ENCODE measurements at regions not wholly inside any gene's neighbourhood (a gene's known extent, or its start where the extent isn't known, plus 50 kb on each side); places are given as distances from the start of the nearest gene placed in this dataset.

GRCh38 chr4:160846121-160846520, 1317.7 kb downstream of the FSTL5 start:
- no peak overlapping the region for H2BK15ac ChIP-seq (ENCODE audit: low read length)
- no peaks in the 10 kb centered on the region for H3K27me3 ChIP-seq (replicated peaks in 1 of 4; ENCODE audit: control insufficient read depth in 3 of 4, extremely low read depth in 1 of 4, insufficient read depth in 3 of 4, low read length in 3 of 4)
- H3K18ac ChIP-seq (ENCODE audit: extremely low read depth, low read length), result no peak overlapping the region
- H3K79me1 ChIP-seq (ENCODE audit: low read depth, low read length), result no peaks in the 10 kb centered on the region
- no peak for TF ChIP-seq HDAC2 (IDR thresholded peaks at IDR 0.05; ENCODE audit: borderline replicate concordance in 1 of 2, low read depth in 2 of 2, low read length in 2 of 2)
- no peak for TF ChIP-seq SP4 (IDR thresholded peaks at IDR 0.05; ENCODE audit: low read length)
- no peak for TF ChIP-seq SIX5 (IDR thresholded peaks at IDR 0.05; ENCODE audit: low read depth, low read length)
- TF ChIP-seq MAX (IDR thresholded peaks at IDR 0.05), result no peak
- TF ChIP-seq POLR2A (IDR thresholded peaks at IDR 0.05; ENCODE audit: control extremely low read depth in 1 of 2, low read depth in 2 of 2, low read length in 2 of 2), result no peak
- no peak for TF ChIP-seq SP1 (IDR thresholded peaks at IDR 0.05; ENCODE audit: low read depth, low read length)
- no peak for TF ChIP-seq SIRT6 (IDR thresholded peaks at IDR 0.05; ENCODE audit: low read length)
- TF ChIP-seq RXRA (IDR thresholded peaks at IDR 0.05; ENCODE audit: insufficient read depth, low read depth, low read length), result no peak
- TF ChIP-seq SUZ12 (IDR thresholded peaks at IDR 0.05; ENCODE audit: low read length), result no peak
- H2BK120ac ChIP-seq (replicated peaks; ENCODE audit: low read depth, low read length), result no peak overlapping the region
- no peak overlapping the region for H3K4me2 ChIP-seq (ENCODE audit: insufficient read depth in 1 of 2, low read depth in 2 of 2, low read length in 2 of 2)
- CTCF ChIA-PET (ENCODE audit: partially characterized antibody), result no interaction called here
- H2AFZ ChIP-seq (ENCODE audit: low read length), result no peak overlapping the region
- H2BK12ac ChIP-seq (ENCODE audit: low read depth, low read length), result no peak overlapping the region
- FAIRE-seq, result no peak
- H3K56ac ChIP-seq (replicated peaks; ENCODE audit: insufficient read length, low read depth, low read length), result no peak overlapping the region
- H3K14ac ChIP-seq (ENCODE audit: insufficient read length), result no peak overlapping the region
- H4K5ac ChIP-seq (ENCODE audit: insufficient read length, low read depth, low read length), result no peak overlapping the region
- H3K23me2 ChIP-seq (ENCODE audit: low read depth, low read length), result no peaks in the 10 kb centered on the region
- H2BK5ac ChIP-seq (ENCODE audit: low read depth, low read length), result no peak overlapping the region
- WGBS, 2 experiments (ENCODE audit: extremely low coverage in 1 of 2, insufficient coverage in 1 of 2, insufficient read length in 1 of 2, insufficient replicate concordance in 2 of 2, low coverage in 1 of 2, low lambda C conversion rate in 2 of 2, missing lambda C conversion rate in 1 of 2), result 90% methylated on average over 2 of the region's 2 CpGs; no CpG with 5 or more reads in 1 of the 2 experiments
- H3K4me3 ChIP-seq (ENCODE audit: extremely low read depth in 1 of 4, insufficient read depth in 2 of 4, low read depth in 3 of 4, low read length in 4 of 4), result no peak overlapping the region
- no peak overlapping the region for H2BK20ac ChIP-seq (ENCODE audit: low read length)
- H4K20me1 ChIP-seq (replicated peaks in 1 of 2; ENCODE audit: control insufficient read depth in 1 of 2, insufficient read depth in 2 of 2, low read length in 2 of 2), result no peaks in the 10 kb centered on the region
- DNase-seq (ENCODE audit: low read depth in 1 of 2, low spot score in 2 of 2), result no peak
- no peaks in the 10 kb centered on the region for H3K36me3 ChIP-seq (ENCODE audit: control insufficient read depth in 2 of 4, insufficient read depth in 4 of 4, low read length in 3 of 4)
- POLR2A ChIA-PET (ENCODE audit: partially characterized antibody), result no interaction called here
- no peaks in the 10 kb centered on the region for H3K9me3 ChIP-seq (ENCODE audit: insufficient read depth in 2 of 2, low read depth in 1 of 2, low read length in 1 of 2)
- no peak overlapping the region for H3K9ac ChIP-seq (replicated peaks in 1 of 4; ENCODE audit: extremely low read depth in 1 of 4, low read depth in 3 of 4, low read length in 3 of 4)
- H4K91ac ChIP-seq (replicated peaks; ENCODE audit: insufficient read length, low read length), result no peak overlapping the region
- no peak overlapping the region for H4K8ac ChIP-seq (ENCODE audit: extremely low read depth, insufficient read depth, low read length)
- H3K79me2 ChIP-seq (ENCODE audit: control insufficient read depth in 1 of 2, insufficient read depth in 2 of 2, low read length in 2 of 2), result no peaks in the 10 kb centered on the region
- H3K23ac ChIP-seq (ENCODE audit: insufficient read length), result no peak overlapping the region
- no peak overlapping the region for H3K27ac ChIP-seq (ENCODE audit: low read depth, low read length)
- H2AK5ac ChIP-seq (ENCODE audit: low read depth, low read length), result no peak overlapping the region
- H3K4me1 ChIP-seq (replicated peaks in 1 of 4; ENCODE audit: control insufficient read depth in 3 of 4, insufficient read depth in 4 of 4, low read length in 3 of 4), result no peaks in the 10 kb centered on the region
- no peak overlapping the region for H3K4ac ChIP-seq (replicated peaks; ENCODE audit: insufficient read length, low read depth, low read length)

Data from H1 (cell line).